Astrocyte of the spinal cord (primary cell): ENCODE measurements at regions not wholly inside any gene's neighbourhood (a gene's known extent, or its start where the extent isn't known, plus 50 kb on each side); places are given as distances from the start of the nearest gene placed in this dataset.
"Not testable (repeated sequence)": the region's sequence is repeated elsewhere in the genome, so short reads cannot be mapped to it uniquely, and the experiment has no call there.

Experiments used
- DNase-seq: peaks from one replicate; pipeline ENCODE4 v3.0.0; 2011; ENCODE audit warnings: low read depth, low spot score
- H3K4me3 ChIP-seq: 2 replicates; pipeline ENCODE4 v1.5.1; 2011; ENCODE audit warnings: low read depth, mild to moderate bottlenecking, low read length, moderate library complexity
- in situ Hi-C: cut with HindIII; loops from 2 replicates; pipeline ENCODE4 v1.10.0; 2017; ENCODE audit warnings: low sequenced_read_pairs
- TF ChIP-seq, protein P1 (sequence below): IDR thresholded peaks from 2 replicates; pipeline ENCODE4 v1.5.1; 2012; ENCODE audit warnings: low read depth, mild to moderate bottlenecking, low read length, inconsistent platforms

DNA sequence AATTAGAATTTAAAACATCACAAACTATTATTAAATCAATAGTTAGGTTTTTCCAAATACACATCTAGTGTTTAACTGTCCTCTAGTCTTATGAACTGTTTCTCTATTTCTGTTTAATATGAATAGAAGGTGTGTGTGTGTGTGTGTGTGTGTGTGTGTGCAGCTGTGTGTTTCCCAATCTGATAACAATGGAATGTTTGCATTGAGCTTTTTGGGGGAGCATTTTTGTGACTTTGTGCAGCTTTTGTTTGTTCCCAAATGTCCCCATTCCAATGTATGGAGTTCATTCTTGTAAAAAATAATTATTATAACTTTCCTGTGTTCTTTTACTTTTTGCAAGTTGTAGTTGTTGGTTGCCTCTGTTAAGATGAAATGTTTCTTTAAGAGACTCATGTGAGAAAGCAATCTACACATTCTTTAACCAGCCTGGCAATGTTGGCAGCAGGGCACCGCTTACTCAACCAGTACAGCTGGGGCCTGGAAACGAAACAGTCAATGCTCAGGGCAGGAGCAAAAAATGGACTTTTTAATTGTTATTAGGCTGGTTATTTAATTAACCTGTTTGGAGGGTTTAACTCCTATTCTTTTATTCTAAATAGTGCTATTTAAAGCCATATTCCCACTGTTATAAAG lies 354.3 kb downstream of the SRGAP2C start:
- no peak overlapping the region for H3K4me3 ChIP-seq
- no peak for DNase-seq
- TF ChIP-seq, protein P1, sequence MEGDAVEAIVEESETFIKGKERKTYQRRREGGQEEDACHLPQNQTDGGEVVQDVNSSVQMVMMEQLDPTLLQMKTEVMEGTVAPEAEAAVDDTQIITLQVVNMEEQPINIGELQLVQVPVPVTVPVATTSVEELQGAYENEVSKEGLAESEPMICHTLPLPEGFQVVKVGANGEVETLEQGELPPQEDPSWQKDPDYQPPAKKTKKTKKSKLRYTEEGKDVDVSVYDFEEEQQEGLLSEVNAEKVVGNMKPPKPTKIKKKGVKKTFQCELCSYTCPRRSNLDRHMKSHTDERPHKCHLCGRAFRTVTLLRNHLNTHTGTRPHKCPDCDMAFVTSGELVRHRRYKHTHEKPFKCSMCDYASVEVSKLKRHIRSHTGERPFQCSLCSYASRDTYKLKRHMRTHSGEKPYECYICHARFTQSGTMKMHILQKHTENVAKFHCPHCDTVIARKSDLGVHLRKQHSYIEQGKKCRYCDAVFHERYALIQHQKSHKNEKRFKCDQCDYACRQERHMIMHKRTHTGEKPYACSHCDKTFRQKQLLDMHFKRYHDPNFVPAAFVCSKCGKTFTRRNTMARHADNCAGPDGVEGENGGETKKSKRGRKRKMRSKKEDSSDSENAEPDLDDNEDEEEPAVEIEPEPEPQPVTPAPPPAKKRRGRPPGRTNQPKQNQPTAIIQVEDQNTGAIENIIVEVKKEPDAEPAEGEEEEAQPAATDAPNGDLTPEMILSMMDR: no peak
- in situ Hi-C loops: no loop called here

- in situ Hi-C loops, H3K4me3 ChIP-seq, DNase-seq: not testable (repeated sequence)
These were observed 359.2 kb downstream of the SRGAP2C start for GRCh38 chr1:121543988-121544387.

GRCh38 chr1:121544500-121544899 lies 359.7 kb downstream of the SRGAP2C start:
- in situ Hi-C loops: no loop called here
- H3K4me3 ChIP-seq: no peak overlapping the region
- TF ChIP-seq, protein P1: no peak
- DNase-seq: no peak

DNA sequence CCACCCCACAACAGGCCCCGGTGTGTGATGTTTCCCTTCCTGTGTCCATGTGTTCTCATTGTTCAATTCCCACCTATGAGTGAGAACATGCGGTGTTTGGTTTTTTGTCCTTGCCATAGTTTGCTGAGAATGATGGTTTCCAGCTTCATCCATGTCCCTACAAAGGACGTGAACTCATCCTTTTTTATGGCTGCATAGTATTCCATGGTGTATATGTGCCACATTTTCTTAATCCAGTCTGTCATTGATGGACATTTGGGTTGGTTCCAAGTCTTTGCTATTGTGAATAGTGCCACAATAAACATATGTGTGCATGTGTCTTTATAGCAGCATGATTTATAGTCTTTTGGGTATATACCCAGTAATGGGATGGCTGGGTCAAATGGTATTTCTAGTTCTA lies 361.1 kb downstream of the SRGAP2C start:
- H3K4me3 ChIP-seq, in situ Hi-C loops, DNase-seq: not testable (repeated sequence)

DNA sequence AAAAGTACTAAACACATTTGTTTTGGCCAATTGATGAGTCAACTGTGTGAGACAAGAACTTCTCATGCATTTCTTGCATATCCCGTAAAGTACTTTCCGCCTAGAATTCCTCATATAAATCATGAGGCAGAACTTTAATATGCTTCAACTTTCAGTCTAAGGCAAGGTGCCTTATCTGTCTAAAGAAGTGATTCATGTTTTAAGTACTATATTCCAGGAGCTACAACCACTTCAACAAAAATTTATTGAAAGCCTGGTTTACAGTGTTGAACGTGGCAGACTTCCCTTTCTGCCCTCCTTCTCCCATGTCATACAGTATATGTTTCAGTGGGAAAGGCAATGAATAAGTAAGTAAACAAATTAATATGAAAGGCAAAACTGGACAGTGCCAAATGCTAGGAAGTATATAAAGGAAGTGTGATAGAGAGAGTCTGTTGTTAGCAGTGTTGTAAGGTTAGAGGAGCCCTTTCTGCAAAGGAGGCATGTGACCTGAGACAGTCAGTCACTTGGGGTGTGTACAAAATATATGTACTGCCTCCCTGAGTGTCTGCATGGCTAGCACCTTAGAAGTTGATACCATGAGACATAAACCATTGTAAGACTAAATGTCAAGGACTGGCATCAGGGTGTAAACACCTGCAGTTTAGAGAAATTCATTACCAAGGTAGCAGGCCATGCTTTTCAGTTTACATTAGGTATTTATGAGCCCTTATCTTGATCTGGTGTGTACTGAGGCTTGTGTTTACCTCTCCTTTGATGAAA lies 362.2 kb downstream of the SRGAP2C start:
- no peak overlapping the region for H3K4me3 ChIP-seq
- TF ChIP-seq, protein P1: no peak
- no peak for DNase-seq
- in situ Hi-C loops: no loop called here

GRCh38 chr1:121547726-121548125 lies 363.0 kb downstream of the SRGAP2C start:
- DNase-seq, H3K4me3 ChIP-seq, in situ Hi-C loops: not testable (repeated sequence)

DNA sequence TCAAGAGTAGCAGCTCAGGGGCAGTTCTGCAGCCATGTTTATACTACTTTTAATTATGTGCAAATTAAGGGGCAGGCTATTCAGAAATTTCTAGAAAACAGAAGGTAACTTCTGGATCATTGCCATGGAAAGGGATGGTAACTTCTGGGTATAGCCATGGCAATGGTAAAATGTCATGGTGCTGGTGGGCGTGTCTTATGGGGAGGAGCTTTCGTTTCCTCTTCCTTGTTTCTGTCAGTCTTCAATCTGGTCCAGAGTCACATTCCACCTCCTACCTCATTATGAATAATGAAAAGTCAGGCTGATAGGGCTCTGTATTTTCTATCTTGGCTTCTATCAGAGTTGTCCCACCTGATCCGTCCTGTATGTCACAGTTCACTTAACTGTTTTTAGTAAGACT lies 366.0 kb downstream of the SRGAP2C start:
- in situ Hi-C loops, H3K4me3 ChIP-seq, DNase-seq: not testable (repeated sequence)

DNA sequence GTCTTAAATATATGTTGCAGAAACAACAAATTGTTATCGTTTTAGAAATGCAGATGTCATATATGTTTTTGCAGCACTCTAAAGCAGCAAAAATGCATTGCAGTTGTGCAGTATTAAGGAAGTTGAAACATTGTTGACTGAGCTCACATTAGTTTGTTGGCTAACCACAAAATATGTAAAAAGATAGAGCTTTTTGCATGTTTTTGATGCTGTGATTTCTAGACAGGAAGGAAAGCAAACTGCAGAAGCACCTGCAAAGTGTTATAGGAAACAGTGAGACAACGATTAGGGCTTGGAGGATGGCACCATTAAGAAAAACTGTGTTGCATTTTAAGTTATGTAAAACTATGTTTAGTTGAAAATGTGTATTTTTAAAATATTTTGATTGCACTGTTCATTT lies 366.7 kb downstream of the SRGAP2C start:
- in situ Hi-C loops, H3K4me3 ChIP-seq, DNase-seq: not testable (repeated sequence)

DNA sequence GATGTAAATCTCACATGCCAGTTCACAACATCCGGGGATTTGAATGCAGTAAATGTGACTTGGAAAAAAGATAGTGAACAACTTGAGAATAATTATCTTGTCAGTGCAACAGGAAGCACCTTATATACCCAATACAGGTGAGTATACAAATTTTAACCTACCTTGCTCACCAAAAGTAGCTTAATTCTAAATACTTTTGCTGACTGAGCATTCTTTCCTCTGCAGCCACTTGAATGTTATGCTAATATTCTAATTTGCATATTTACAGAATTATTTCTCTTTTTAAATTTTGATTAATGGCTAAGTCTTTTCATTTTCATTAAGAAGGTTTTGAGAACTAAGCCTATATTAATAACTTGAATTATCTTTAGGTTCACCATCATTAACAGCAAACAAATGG lies 371.8 kb downstream of the SRGAP2C start:
- DNase-seq, in situ Hi-C loops, H3K4me3 ChIP-seq: not testable (repeated sequence)

- DNase-seq, in situ Hi-C loops, H3K4me3 ChIP-seq: not testable (repeated sequence)
These were observed 373.3 kb downstream of the SRGAP2C start for GRCh38 chr1:121558034-121558433.
